ENCODE measurements at regions not wholly inside any gene's neighbourhood (a gene's known extent, or its start where the extent isn't known, plus 50 kb on each side); places are given as distances from the start of the nearest gene placed in this dataset.

DNA sequence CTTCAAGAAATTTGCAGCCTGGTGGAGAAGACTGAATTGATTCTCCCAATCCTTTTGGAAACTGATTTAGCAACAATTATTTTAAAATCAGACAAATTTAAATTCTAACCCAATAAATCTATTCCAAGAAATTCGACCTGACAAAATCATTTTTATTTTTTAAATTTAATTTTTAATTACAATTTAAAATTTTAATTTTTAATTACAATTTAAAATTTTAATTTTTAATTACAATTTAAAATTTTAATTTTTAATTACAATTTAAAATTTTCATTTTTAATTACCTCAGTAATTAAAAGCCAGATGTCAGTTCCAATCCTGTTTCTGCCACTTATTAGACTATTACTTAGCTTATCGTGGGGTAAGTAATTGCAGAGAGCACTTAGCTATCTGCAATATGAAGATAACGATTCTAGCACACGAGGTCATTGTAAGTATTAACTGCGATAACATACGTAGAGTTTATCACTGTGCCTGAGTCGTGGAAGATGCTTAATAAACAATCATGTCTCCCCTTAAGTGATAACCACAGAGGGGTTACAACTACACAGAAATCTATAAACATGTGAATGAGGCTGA is 346.4 kb upstream of the SLC24A2 start:
- Histone ChIP-seq H3K4me1 (ENCODE audit: control insufficient read depth, extremely low read depth, insufficient read depth, low read length) (peaks cover 8% of the 10 kb centered on the region), H2AFZ (ENCODE audit: low read depth, low read length) (no peak overlapping the region), H3K9me1 (replicated peaks; ENCODE audit: control insufficient read depth, extremely low read depth, insufficient read depth, low read length) (no peaks in the 10 kb centered on the region), H4K20me1 (replicated peaks; ENCODE audit: control insufficient read depth, extremely low read depth, insufficient read depth, low read length) (no peaks in the 10 kb centered on the region), H3K4me2 (ENCODE audit: insufficient read depth, low read length) (no peak overlapping the region), H3K79me2 (ENCODE audit: control insufficient read depth, insufficient read depth, low read length) (no peaks in the 10 kb centered on the region), H3K27ac (ENCODE audit: insufficient read depth, low read depth, low read length) (no peak overlapping the region), H3K9ac (replicated peaks; ENCODE audit: extremely low read depth, insufficient read depth, low read length) (no peak overlapping the region), H3K27me3 (ENCODE audit: control insufficient read depth in 2 of 2, insufficient read depth in 2 of 2, low read length in 2 of 2) (peaks cover 0 to 3% of the 10 kb centered on the region in 2 experiments), H3K4me3 (replicated peaks in 1 of 3; ENCODE audit: insufficient read depth in 1 of 3, low read depth in 1 of 3, low read length in 3 of 3) (no peak overlapping the region), H3K9me3 (replicated peaks; ENCODE audit: control insufficient read depth, insufficient read depth, low read length) (no peaks in the 10 kb centered on the region), H3K36me3 (ENCODE audit: control insufficient read depth in 2 of 2, extremely low read depth in 1 of 2, insufficient read depth in 2 of 2, low read length in 2 of 2) (no peaks in the 10 kb centered on the region)
- intact Hi-C loops (cut with micrococcal nuclease) (loop anchor here (10.0 kb wide), 1 partner anchor 170 kb away; no protein-coding TSS in a partner anchor), dilution Hi-C loops (cut with MboI; ENCODE audit: extremely low pct_ligation_motif_present, low sequenced_read_pairs) (no loop called here)
- no TSS peak for BruUV-seq (replicated peaks)
- TF ChIP-seq, protein P1, sequence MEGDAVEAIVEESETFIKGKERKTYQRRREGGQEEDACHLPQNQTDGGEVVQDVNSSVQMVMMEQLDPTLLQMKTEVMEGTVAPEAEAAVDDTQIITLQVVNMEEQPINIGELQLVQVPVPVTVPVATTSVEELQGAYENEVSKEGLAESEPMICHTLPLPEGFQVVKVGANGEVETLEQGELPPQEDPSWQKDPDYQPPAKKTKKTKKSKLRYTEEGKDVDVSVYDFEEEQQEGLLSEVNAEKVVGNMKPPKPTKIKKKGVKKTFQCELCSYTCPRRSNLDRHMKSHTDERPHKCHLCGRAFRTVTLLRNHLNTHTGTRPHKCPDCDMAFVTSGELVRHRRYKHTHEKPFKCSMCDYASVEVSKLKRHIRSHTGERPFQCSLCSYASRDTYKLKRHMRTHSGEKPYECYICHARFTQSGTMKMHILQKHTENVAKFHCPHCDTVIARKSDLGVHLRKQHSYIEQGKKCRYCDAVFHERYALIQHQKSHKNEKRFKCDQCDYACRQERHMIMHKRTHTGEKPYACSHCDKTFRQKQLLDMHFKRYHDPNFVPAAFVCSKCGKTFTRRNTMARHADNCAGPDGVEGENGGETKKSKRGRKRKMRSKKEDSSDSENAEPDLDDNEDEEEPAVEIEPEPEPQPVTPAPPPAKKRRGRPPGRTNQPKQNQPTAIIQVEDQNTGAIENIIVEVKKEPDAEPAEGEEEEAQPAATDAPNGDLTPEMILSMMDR (IDR thresholded peaks at IDR 0.05; ENCODE audit: extremely low read depth in 1 of 2, insufficient read depth in 1 of 2, low read depth in 1 of 2, low read length in 2 of 2), result no peak
- TF ChIP-seq GATA2 (IDR thresholded peaks at IDR 0.05; ENCODE audit: insufficient read depth, insufficient read length, low read depth, low read length), result no peak
- no peak for TF ChIP-seq POLR2AphosphoS5 (IDR thresholded peaks at IDR 0.05; ENCODE audit: insufficient read depth, low read depth, low read length)
- TF ChIP-seq EZH2 (IDR thresholded peaks at IDR 0.05; ENCODE audit: borderline replicate concordance, low read depth, low read length, severe bottlenecking), result no peak
- TF ChIP-seq, protein P2, sequence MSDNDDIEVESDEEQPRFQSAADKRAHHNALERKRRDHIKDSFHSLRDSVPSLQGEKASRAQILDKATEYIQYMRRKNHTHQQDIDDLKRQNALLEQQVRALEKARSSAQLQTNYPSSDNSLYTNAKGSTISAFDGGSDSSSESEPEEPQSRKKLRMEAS (IDR thresholded peaks at IDR 0.05; ENCODE audit: insufficient read depth, insufficient read length), result no peak
- TF ChIP-seq JUN (IDR thresholded peaks at IDR 0.05; ENCODE audit: borderline replicate concordance, insufficient read depth, insufficient read length, low read depth), result no peak
- TF ChIP-seq FOS (IDR thresholded peaks at IDR 0.05; ENCODE audit: borderline replicate concordance, insufficient read depth, low read length), result no peak
- no peak for TF ChIP-seq MYC (IDR thresholded peaks at IDR 0.05; ENCODE audit: low read depth, low read length)
- TF ChIP-seq POLR2A (IDR thresholded peaks at IDR 0.05; ENCODE audit: low read depth, low read length), result no peak
- FAIRE-seq (no peak), DNase-seq (ENCODE audit: low read depth, low spot score) (no peak)
- ChIA-PET CTCF (no interaction called here), POLR2A (no interaction called here)

Data from endothelial cell of umbilical vein (primary cell).